ENCODE measurements at regions not wholly inside any gene's neighbourhood (a gene's known extent, or its start where the extent isn't known, plus 50 kb on each side); places are given as distances from the start of the nearest gene placed in this dataset.

- TF ChIP-seq CTCF (IDR thresholded peaks at IDR 0.05; ENCODE audit: low read depth, low read length) (no peak), POLR2A (IDR thresholded peaks at IDR 0.05; ENCODE audit: extremely low read depth, insufficient read length) (no peak), MAX (IDR thresholded peaks at IDR 0.05; ENCODE audit: low read depth, low read length) (no peak)
These were observed 1513.6 kb downstream of the BRD1 start for GRCh38 chr22:48314073-48314472.

All from NB4 (cell line).